SK-N-MC (cell line): ENCODE measurements at regions not wholly inside any gene's neighbourhood (a gene's known extent, or its start where the extent isn't known, plus 50 kb on each side); places are given as distances from the start of the nearest gene placed in this dataset.

Source experiments
- EZH2 ChIP-seq: fragments of 200-600 bp; sonication (generic); IDR thresholded peaks from one replicate; pipeline ENCODE4 v1.6.1; 2017; ENCODE audit warnings: antibody characterized with exemption
- FOXP2 ChIP-seq: optimal IDR thresholded peaks from 2 replicates; pipeline ENCODE3; 2011; ENCODE audit warnings: mild to moderate bottlenecking, moderate library complexity; ENCODE audit not compliant: insufficient read depth; ENCODE audit errors: extremely low read length, control extremely low read depth
- POLR2AphosphoS5 ChIP-seq: IDR thresholded peaks from 2 replicates; pipeline ENCODE4 v1.6.1; 2012; ENCODE audit warnings: mild to moderate bottlenecking, low read depth, low read length, borderline replicate concordance

DNA sequence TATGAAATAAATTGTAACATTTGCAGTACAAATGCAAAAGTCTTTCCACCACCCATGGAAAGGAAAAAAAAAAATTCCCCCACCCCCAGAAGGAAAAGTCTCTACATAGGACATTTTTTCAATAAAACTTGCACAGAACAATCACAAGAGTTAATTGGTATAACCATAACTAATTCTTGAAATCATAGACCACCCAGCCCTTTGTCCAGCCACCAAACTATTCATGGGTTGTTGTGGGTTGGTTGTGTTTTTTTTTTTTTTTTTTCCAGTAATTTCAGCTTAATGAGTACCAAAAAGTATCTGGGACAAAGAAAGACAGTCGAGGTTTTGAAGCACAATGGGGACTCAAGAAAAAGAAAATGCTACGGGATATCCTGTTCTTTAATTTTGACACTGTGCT lies 355.0 kb upstream of the ROBO2 start:
- TF ChIP-seq EZH2 = no peak
- TF ChIP-seq POLR2AphosphoS5 = no peak
- no peak for TF ChIP-seq FOXP2
